Suppressor macrophage treated with lipopolysaccharide for 1 hour (primary cell): ENCODE measurements at regions not wholly inside any gene's neighbourhood (a gene's known extent, or its start where the extent isn't known, plus 50 kb on each side); places are given as distances from the start of the nearest gene placed in this dataset.
"Not testable (repeated sequence)": the region's sequence is repeated elsewhere in the genome, so short reads cannot be mapped to it uniquely, and the experiment has no call there.

Experiments used
- DNase-seq, 3 donors: peaks; one replicate each; pipeline ENCODE4 v3.0.0-alpha.2; 2020 to 2022

DNA sequence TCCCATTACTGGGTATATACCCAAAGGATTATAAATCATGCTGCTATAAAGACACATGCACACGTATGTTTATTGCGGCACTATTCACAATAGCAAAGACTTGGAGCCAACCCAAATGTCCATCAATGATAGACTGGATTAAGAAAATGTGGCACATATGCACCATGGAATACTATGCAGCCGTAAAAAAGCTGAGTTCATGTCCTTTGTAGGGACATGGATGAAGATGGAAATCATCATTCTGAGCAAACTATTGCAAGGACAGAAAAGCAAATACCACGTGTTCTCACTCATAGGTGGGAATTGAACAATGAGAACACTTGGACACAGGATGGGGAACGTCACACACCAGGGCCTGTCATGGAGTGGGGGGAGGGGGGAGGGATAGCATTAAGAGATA is 175.0 kb upstream of the FZD8 start:
- not testable (repeated sequence) for DNase-seq

DNA sequence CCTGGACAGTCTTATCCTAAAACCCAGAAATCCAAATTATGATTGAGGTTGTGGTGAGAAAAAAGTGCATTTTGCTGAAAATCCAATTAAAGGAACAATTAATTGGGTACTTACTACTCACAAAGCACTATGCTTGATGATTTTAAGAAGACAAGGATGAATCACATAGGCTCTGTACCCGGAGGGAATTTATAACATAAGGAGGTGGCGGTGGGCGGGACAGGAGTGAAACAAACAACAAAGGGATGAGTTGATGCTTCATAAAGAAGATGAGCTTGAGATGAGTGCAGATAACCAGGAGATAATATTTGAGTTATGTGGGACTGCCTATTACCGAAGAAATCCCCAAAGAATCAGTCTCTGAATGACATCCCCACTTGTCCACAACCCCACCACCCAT is 171.1 kb upstream of the FZD8 start:
- DNase-seq: no peak

DNA sequence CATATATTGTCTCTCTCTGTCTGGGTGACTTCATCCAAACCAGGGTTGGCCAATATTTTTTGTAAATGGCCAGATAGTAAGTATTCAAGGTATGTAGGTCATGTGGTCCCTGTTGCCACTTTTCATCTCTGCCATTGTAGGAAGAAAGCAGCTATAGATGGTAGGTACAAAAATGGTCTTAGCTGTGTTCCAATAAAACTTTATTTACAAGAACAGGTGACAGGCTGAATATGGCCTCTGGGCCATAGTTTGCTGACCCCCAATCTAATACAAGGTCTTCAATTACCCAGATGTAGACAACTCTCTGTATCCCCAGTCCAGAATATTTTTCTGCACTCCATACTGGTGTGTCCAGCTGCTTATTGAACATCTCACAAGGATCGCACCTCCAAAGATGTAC is 166.2 kb upstream of the FZD8 start:
- DNase-seq: no peak

DNA sequence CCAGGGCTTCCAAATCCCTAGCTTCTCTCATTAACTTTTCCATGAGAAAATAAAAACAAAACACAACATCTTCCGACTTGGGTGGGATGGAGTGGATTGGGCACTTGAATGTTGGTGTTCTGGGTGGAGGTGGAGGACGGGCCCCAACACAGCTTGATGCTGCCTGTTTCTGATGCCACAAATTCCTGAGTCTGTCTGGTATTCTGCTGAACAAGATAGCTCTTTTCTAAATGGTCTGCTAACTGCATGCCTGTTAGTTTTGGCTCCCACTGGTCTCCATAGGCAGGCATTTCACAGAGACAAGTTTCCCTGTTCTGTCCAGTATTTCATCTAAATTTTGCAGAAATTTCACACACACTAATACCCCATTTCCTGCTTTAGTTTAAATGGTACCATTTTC is 160.9 kb upstream of the FZD8 start:
- DNase-seq: no peak

GRCh38 chr10:35797187-35797586 is 155.1 kb upstream of the FZD8 start:
- DNase-seq: no peak

DNA sequence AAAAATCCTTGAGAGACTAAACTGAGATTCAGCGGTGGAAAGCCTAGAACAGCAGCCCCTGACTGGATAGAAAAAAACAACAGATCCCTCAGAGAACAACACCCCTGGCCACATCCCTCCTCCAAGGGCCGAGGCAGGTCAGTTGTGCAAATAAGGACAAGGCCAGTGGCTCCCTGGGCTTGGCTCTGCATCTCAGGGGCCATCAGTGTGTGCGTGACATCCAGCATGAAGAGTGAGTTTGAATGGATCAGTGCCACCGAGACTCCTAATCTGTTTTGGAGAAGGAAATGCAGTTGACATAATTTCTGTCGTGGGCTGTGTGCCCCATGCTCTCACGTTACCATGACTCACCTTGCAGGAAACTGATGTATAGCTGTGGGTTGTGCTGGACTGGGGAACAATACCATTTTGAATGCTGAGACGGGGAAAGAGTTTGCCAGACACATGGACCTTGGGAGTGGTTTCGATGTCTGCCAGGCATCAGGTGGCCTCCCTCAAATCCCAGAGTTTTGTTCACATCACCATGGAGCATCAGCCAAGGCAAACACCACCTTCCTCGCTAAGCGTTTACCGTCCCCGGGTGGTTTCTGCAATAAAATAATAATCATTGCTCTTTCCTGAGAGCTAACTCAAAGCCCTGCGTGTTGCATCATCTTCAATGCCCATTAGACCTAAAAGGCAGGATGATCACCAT is 153.2 kb upstream of the FZD8 start:
- peak; percentile 10 to 37 (median 34) for DNase-seq

GRCh38 chr10:35794703-35795102 is 152.6 kb upstream of the FZD8 start:
- no peak for DNase-seq

- no peak for DNase-seq
These were observed 150.2 kb upstream of the FZD8 start for GRCh38 chr10:35792291-35792690.

DNA sequence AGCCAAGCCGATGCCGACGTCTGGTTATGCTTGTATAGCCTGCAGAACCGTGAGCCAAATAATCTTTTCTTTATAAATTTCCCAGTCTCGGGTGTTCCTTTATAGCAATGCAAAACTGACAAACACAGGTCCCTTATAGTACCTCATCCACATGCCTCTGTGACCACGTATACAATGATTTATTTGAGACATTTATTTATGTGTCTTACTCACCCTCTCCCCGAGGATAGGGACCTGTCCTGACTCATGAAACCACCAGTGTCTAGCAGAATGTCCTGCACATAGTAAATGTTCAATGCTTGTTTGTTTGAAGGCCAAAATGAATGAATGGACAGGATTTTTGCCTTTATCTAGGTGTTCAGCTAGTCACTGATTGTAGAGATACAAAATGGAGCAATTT is 147.9 kb upstream of the FZD8 start:
- no peak for DNase-seq

- no peak for DNase-seq
These were observed 142.7 kb upstream of the FZD8 start for GRCh38 chr10:35784751-35785150.

DNA sequence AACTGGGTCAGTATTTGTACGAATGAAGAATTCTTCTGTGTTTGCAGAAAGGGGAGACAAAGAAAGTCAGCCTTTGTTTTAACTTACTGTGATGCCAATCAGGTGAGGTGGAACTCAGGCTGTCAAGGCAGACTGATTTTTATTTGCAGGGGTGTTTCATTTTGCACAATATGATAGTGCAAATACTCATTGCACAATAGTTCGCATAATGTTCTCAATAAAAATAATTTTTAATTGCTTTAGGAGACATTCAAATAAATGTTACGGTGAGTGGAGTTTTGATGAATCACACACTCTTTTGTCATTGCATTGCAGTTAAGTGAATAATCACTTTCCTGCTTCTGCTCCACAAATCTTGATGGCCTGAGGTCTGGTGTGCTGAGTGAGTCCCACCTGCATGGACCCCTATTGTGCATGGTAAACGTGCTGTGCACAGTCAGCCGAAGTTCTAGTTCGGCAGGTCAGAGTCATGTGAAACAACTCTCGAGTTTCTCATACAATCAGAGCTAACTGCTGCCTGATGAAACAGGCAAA is 141.3 kb upstream of the FZD8 start:
- DNase-seq: no peak

GRCh38 chr10:35781643-35782035 is 139.5 kb upstream of the FZD8 start:
- peak in 2 of 3 donors; percentile 6 to 12 for DNase-seq

- no peak for DNase-seq
These were observed 139.0 kb upstream of the FZD8 start for GRCh38 chr10:35780970-35781642.

- peak in 1 of 3 donors; percentile 3 for DNase-seq
These were observed 136.2 kb upstream of the FZD8 start for GRCh38 chr10:35778306-35778705.

GRCh38 chr10:35776557-35776956 is 134.5 kb upstream of the FZD8 start:
- not testable (repeated sequence) for DNase-seq

DNA sequence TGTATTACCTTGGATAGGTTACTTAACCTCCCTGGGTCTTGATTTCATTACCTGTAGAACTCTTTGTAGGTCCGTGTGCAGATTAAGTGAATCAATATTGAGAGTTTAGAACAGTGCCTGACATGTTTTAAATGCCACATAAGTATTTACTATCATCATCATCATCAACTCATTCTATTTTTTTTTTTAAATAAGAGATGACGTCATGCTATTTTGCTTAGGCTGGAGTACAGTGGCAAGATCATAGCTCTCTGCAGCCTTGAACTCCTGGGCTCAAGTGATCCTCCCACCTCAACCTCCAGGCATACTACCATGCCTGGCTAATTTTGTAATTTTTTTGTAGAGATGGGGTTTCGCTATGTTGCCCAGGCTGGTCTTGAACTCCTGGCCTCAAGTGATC is 132.0 kb upstream of the FZD8 start:
- no peak for DNase-seq

DNA sequence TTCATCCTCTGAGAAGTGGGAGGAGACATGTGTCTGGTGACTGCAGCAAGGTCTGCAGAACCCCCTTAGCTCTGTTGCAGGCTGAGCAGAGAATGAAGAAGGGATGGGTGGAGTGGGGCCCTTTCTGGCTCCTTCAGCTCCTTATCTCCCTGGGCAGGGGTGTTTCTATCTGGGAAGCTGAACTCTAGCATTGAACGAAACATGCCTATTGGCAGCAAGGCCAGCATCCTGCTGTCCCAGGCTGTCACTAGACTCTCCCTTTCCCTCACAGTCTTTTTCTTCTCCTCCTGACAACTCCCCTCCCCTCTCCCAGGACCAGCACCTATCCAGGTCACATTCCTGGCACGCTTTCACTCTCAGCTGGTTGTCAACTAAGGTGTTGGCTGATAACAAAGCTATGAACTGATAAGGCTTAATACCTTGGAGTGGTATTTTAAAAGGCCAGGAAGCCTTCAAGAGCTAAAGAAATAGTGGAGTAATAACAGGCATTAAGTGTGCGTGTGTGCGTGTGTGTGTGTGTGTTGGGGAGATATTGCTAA is 128.8 kb upstream of the FZD8 start:
- DNase-seq: no peak

DNA sequence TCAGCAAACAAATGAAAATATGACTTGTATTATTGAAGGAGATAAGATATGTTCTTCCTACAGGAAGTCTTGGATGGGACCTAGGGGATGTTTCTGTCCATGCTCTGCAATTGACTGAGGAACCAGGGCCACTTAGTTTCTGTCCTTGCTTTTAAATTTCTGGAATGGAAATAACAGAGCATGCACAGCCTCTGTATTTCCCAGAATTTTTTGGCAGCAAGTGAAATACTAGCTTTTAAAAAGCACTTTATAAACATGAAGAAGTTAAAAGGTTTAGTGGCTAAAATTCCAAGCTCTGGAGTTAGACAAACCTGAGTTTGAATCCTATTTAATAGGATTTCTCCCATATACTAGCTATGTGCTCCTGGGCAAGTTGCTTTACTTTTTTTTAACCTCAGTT is 127.7 kb upstream of the FZD8 start:
- no peak for DNase-seq

DNA sequence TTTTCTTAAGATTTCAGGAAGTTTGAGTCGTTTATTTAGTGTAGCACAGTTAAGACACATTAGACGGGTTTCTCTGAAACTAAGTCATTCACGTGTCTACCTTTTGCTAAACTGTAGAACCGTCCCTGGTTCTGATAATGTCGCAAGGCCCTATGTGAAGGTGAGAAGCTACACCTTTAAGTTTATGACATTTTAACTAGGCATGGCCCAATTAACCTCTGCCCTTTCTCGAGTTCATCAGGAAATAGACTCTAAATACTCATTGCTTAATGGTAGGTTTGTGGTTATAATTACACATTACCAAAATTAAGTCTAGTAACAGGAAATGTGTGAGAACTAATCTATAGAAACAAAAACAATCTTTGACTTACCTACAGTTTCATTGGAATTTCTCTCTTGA is 126.6 kb upstream of the FZD8 start:
- no peak for DNase-seq

- DNase-seq: no peak
These were observed 125.9 kb upstream of the FZD8 start for GRCh38 chr10:35768011-35768410.

- no peak for DNase-seq
These were observed 123.9 kb upstream of the FZD8 start for GRCh38 chr10:35765996-35766395.

DNA sequence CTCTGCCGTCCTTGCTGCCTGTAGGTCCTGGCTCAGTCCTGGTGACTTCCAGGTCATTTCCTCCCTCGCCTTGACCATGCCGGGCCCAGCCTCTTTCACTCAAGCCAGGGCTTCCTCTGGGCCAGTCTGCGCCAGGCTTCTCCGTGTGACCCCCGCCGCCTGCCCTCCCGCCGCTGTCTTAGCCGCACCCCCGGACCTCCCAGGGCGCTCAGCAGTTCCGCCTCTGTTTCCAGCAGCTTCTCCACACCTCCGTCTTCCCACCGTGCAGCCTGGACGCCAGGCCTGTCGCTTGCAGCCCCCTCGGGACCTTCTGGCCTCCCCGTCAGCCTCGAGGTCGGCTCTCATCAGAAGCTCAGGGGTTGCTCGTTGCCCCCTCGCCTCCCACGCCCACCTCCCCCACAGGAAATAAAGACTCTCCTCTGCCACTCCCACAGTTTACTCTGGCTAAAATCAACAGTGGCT is 123.0 kb upstream of the FZD8 start:
- DNase-seq: peak in 1 of 3 donors; percentile 1

DNA sequence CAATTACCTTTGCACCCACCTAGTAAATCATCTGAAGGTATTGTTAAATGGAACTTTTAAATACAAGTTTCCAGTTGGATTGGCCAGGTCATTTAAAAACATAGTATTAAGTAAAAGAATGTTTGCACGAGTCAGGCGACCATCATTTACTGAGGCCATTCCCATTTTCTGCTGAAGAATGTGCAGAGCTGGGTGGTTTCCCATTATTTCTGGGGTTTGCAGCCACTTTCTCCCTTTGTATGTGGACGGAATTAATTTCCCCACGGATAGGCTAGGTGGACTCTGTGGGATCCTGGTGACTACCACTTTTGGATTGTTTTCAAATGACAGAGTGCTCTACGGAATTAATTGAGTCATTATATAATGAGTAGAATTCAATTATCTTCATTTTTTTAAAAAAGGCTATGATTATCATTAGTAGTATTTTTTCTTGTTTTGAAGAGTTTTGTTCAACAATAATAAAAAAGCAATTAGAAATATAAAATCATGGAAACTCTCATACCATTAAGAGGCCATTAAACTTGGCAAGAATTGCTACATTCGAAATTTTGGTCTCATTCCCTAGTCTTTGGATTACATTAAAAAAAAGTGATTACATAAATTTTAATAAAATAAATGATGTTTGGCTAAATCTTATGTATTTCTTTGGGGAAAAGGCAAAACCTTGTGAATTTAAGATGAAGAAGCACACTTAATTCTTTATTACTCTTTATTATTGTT is 120.4 kb upstream of the FZD8 start:
- no peak for DNase-seq
